EH (cell line): ENCODE measurements at regions not wholly inside any gene's neighbourhood (a gene's known extent, or its start where the extent isn't known, plus 50 kb on each side); places are given as distances from the start of the nearest gene placed in this dataset.

Source experiments
- DNase-seq: peaks from one replicate; pipeline ENCODE4 v3.0.0-alpha.2; 2015; ENCODE audit warnings: low read depth

- DNase-seq, result no peak
Measured at GRCh38 chr11:121938076-121938475, 177.9 kb downstream of the BLID start.

- DNase-seq, result peak; percentile 71
Measured at GRCh38 chr11:121936781-121937447, 179.1 kb downstream of the BLID start.

GRCh38 chr11:121936370-121936769, 179.6 kb downstream of the BLID start:
- peak; percentile 32 for DNase-seq

- DNase-seq, result peak; percentile 33
Measured at GRCh38 chr11:121933694-121934093, 182.3 kb downstream of the BLID start.

- no peak for DNase-seq
Measured at GRCh38 chr11:121933294-121933693, 182.7 kb downstream of the BLID start.

GRCh38 chr11:121932646-121933185, 183.3 kb downstream of the BLID start:
- DNase-seq, result peak; percentile 63

- peak; percentile 7 for DNase-seq
Measured at GRCh38 chr11:121931748-121932352, 184.2 kb downstream of the BLID start.

- no peak for DNase-seq
Measured at GRCh38 chr11:121931121-121931520, 184.9 kb downstream of the BLID start.

GRCh38 chr11:121930004-121930965, 185.7 kb downstream of the BLID start:
- DNase-seq, result peak; percentile 32

- DNase-seq, result peak; percentile 67
Measured at GRCh38 chr11:121929581-121929980, 186.4 kb downstream of the BLID start.

- DNase-seq, result no peak
Measured at GRCh38 chr11:121928597-121929580, 187.1 kb downstream of the BLID start.

- DNase-seq, result no peak
Measured at GRCh38 chr11:121927789-121928188, 188.2 kb downstream of the BLID start.

- no peak for DNase-seq
Measured at GRCh38 chr11:121927097-121927785, 188.8 kb downstream of the BLID start.

- no peak for DNase-seq
Measured at GRCh38 chr11:121924191-121924590, 191.8 kb downstream of the BLID start.

- DNase-seq, result no peak
Measured at GRCh38 chr11:121917482-121917881, 198.5 kb downstream of the BLID start.

GRCh38 chr11:121914508-121915059, 201.4 kb downstream of the BLID start:
- DNase-seq, result no peak

- peak; percentile 70 for DNase-seq
Measured at GRCh38 chr11:121909596-121909995, 206.4 kb downstream of the BLID start.

- no peak for DNase-seq
Measured at GRCh38 chr11:121907379-121907778, 208.6 kb downstream of the BLID start.

- no peak for DNase-seq
Measured at GRCh38 chr11:121904148-121904547, 211.9 kb downstream of the BLID start.

- DNase-seq, result no peak
Measured at GRCh38 chr11:121901886-121902285, 214.1 kb downstream of the BLID start.
